K562 (cell line): ENCODE measurements at regions not wholly inside any gene's neighbourhood (a gene's known extent, or its start where the extent isn't known, plus 50 kb on each side); places are given as distances from the start of the nearest gene placed in this dataset.

Experiments
- CSDE1 ChIP-seq, 2 experiments: fragments of 450-650 bp; IDR thresholded peaks; 2 replicates each; pipeline ENCODE4 v1.6.1; 2016; ENCODE audit warnings: mild to moderate bottlenecking in 1 of 2
- E2F3 ChIP-seq: fragments of 250-450 bp; sonication (Bioruptor Pico); IDR thresholded peaks from 2 replicates; pipeline ENCODE4 v1.4.0; 2020; ENCODE audit warnings: mild to moderate bottlenecking
- ESRRA ChIP-seq: fragments of 450-650 bp; IDR thresholded peaks from 2 replicates; pipeline ENCODE4 v1.6.1; 2014; ENCODE audit warnings: low read depth, mild to moderate bottlenecking, moderate library complexity, borderline replicate concordance
- MBD2 ChIP-seq: sonication (generic); IDR thresholded peaks from 2 replicates; pipeline ENCODE4 v1.6.1; 2016; ENCODE audit warnings: low read depth, borderline replicate concordance
- MTF1 ChIP-seq: fragments of 250-450 bp; sonication (Bioruptor Pico); IDR thresholded peaks from 2 replicates; pipeline ENCODE4 v1.9.0; 2021; ENCODE audit warnings: moderate library complexity, mild to moderate bottlenecking, inconsistent platforms, borderline replicate concordance
- RAD21 ChIP-seq, 2 experiments: fragments of 250-450 bp in 1 of 2; fragments of 450-650 bp in 1 of 2; sonication (Bioruptor Pico) in 1 of 2; formaldehyde crosslinking in 1 of 2; IDR thresholded peaks in 1 of 2; conservative IDR thresholded peaks in 1 of 2; 2 replicates each; pipeline versions ENCODE4 v1.4.0 to v1.8.0; 2020 to 2022; ENCODE audit warnings: mild to moderate bottlenecking in 2 of 2, moderate library complexity in 1 of 2
- ZEB2 ChIP-seq: fragments of 450-650 bp; IDR thresholded peaks from 2 replicates; pipeline ENCODE4 v1.6.1; 2016
- ZNF324 ChIP-seq: fragments of 250-450 bp; sonication (Bioruptor Pico); IDR thresholded peaks from 2 replicates; pipeline ENCODE4 v1.4.0; 2020; ENCODE audit warnings: mild to moderate bottlenecking
- ZNF384 ChIP-seq: IDR thresholded peaks from 2 replicates; pipeline ENCODE4 v1.6.1; 2012; ENCODE audit warnings: low read depth, low read length, improper control_type of control experiment
- ZNF76 ChIP-seq: fragments of 250-450 bp; sonication (Bioruptor Pico); IDR thresholded peaks from 2 replicates; pipeline ENCODE4 v1.4.0; 2020; ENCODE audit warnings: mild to moderate bottlenecking, moderate library complexity, borderline replicate concordance
- TF ChIP-seq, protein P1 (sequence below): sonication (generic); formaldehyde crosslinking; IDR thresholded peaks from 2 replicates; pipeline ENCODE4 v1.4.0; 2020; ENCODE audit warnings: mild to moderate bottlenecking, missing genetic modification reagents
- TF ChIP-seq, protein P2 (sequence below): fragments of 450-650 bp; formaldehyde crosslinking; conservative IDR thresholded peaks from 2 replicates; pipeline ENCODE4 v1.4.0; 2022; ENCODE audit warnings: mild to moderate bottlenecking, missing genetic modification characterization
- TF ChIP-seq, protein P3 (sequence below): sonication (generic); formaldehyde crosslinking; IDR thresholded peaks from 2 replicates; pipeline ENCODE4 v1.9.0; 2022; ENCODE audit warnings: mild to moderate bottlenecking, missing genetic modification reagents
- TF ChIP-seq, protein P4 (sequence below): sonication (generic); formaldehyde crosslinking; IDR thresholded peaks from 2 replicates; pipeline ENCODE4 v1.8.1; 2022; ENCODE audit warnings: missing genetic modification reagents
- TF ChIP-seq, protein P5 (sequence below): fragments of 250-450 bp; sonication (Bioruptor Pico); IDR thresholded peaks from 2 replicates; pipeline ENCODE4 v1.4.0; 2020; ENCODE audit warnings: borderline replicate concordance
- TF ChIP-seq, protein P6 (sequence below): IDR thresholded peaks from 3 replicates; pipeline ENCODE4 v1.6.1; 2011; ENCODE audit warnings: borderline replicate concordance, mild to moderate bottlenecking, moderate library complexity; ENCODE audit not compliant: insufficient read length; ENCODE audit errors: extremely low read depth

DNA sequence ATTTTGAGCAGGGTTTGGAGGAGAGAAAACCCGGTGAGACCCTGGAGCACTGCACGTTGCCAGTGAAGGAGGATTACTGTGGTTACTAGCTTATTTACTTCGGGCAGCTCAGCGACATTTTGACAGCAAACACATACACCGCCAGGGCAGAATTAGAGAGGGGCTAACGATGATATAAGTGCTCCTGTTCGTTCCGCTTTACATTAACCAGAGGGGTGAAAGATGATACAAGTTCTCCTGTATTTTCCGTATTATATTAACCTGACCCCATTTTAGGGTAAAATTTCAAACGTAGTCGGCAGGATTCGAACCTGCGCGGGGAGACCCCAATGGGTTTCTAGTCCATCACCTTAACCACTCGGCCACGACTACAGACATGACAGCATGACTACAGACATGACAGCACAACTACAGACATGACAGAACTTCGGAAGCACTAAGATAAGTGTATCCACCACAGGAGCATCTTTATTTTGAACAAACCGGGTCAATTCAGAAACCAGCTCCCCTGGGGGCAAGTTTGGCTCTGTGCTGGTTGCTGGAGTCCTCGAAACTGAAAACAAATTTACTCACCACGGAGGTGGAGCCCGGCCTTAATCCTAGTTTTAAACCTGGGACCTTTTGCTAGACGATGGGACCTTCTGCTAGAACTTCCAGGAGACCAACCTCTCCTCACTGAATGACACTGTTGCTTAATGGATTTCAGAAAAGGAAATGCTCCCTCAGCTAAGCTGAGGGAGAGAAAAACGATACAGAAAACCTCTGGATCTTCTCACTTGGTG is 80.4 kb upstream of the ZNF184 start (continued):
- TF ChIP-seq RAD21 (CRISPR knock-in tag; conservative IDR thresholded peaks at IDR 0.05 in 1 of 2, IDR thresholded peaks at IDR 0.05 in 1 of 2) (peak; percentile 16 to 27; a peak in 1 of 4 replicates), MBD2 (no peak), ZNF324 (CRISPR knock-in tag) (0 out of 2 replicates have a peak, but pooled peaks have one; percentile 9), ZEB2 (peak; percentile 61), MTF1 (CRISPR knock-in tag) (no peak), ZNF76 (no peak), ESRRA (peak; percentile 35; the same call in 1 of the 2 replicates), CSDE1 (IDR thresholded peaks at IDR 0.05) (peak in 1 of 2 experiments; percentile 83; a peak in 2 of 4 replicates), E2F3 (CRISPR knock-in tag) (no peak), ZNF384 (peak; percentile 44; the same call in 1 of the 2 replicates)
- TF ChIP-seq, protein P1, sequence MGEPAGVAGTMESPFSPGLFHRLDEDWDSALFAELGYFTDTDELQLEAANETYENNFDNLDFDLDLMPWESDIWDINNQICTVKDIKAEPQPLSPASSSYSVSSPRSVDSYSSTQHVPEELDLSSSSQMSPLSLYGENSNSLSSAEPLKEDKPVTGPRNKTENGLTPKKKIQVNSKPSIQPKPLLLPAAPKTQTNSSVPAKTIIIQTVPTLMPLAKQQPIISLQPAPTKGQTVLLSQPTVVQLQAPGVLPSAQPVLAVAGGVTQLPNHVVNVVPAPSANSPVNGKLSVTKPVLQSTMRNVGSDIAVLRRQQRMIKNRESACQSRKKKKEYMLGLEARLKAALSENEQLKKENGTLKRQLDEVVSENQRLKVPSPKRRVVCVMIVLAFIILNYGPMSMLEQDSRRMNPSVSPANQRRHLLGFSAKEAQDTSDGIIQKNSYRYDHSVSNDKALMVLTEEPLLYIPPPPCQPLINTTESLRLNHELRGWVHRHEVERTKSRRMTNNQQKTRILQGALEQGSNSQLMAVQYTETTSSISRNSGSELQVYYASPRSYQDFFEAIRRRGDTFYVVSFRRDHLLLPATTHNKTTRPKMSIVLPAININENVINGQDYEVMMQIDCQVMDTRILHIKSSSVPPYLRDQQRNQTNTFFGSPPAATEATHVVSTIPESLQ (CRISPR knock-in tag) = no peak
- TF ChIP-seq, protein P2, sequence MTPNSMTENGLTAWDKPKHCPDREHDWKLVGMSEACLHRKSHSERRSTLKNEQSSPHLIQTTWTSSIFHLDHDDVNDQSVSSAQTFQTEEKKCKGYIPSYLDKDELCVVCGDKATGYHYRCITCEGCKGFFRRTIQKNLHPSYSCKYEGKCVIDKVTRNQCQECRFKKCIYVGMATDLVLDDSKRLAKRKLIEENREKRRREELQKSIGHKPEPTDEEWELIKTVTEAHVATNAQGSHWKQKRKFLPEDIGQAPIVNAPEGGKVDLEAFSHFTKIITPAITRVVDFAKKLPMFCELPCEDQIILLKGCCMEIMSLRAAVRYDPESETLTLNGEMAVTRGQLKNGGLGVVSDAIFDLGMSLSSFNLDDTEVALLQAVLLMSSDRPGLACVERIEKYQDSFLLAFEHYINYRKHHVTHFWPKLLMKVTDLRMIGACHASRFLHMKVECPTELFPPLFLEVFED (CRISPR knock-in tag) = peak; percentile 91
- TF ChIP-seq, protein P3, sequence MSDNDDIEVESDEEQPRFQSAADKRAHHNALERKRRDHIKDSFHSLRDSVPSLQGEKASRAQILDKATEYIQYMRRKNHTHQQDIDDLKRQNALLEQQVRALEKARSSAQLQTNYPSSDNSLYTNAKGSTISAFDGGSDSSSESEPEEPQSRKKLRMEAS (CRISPR knock-in tag) = peak; percentile 36; the same call in 1 of the 2 replicates
- TF ChIP-seq, protein P4, sequence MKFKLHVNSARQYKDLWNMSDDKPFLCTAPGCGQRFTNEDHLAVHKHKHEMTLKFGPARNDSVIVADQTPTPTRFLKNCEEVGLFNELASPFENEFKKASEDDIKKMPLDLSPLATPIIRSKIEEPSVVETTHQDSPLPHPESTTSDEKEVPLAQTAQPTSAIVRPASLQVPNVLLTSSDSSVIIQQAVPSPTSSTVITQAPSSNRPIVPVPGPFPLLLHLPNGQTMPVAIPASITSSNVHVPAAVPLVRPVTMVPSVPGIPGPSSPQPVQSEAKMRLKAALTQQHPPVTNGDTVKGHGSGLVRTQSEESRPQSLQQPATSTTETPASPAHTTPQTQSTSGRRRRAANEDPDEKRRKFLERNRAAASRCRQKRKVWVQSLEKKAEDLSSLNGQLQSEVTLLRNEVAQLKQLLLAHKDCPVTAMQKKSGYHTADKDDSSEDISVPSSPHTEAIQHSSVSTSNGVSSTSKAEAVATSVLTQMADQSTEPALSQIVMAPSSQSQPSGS (CRISPR knock-in tag) = no peak
- TF ChIP-seq, protein P5, sequence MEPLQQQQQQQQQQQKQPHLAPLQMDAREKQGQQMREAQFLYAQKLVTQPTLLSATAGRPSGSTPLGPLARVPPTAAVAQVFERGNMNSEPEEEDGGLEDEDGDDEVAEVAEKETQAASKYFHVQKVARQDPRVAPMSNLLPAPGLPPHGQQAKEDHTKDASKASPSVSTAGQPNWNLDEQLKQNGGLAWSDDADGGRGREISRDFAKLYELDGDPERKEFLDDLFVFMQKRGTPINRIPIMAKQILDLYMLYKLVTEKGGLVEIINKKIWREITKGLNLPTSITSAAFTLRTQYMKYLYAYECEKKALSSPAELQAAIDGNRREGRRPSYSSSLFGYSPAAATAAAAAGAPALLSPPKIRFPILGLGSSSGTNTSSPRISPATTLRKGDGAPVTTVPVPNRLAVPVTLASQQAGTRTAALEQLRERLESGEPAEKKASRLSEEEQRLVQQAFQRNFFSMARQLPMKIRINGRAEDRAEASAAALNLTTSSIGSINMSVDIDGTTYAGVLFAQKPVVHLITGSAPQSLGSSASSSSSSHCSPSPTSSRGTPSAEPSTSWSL = 0 out of 2 replicates have a peak, but pooled peaks have one; percentile 60
- TF ChIP-seq, protein P6, sequence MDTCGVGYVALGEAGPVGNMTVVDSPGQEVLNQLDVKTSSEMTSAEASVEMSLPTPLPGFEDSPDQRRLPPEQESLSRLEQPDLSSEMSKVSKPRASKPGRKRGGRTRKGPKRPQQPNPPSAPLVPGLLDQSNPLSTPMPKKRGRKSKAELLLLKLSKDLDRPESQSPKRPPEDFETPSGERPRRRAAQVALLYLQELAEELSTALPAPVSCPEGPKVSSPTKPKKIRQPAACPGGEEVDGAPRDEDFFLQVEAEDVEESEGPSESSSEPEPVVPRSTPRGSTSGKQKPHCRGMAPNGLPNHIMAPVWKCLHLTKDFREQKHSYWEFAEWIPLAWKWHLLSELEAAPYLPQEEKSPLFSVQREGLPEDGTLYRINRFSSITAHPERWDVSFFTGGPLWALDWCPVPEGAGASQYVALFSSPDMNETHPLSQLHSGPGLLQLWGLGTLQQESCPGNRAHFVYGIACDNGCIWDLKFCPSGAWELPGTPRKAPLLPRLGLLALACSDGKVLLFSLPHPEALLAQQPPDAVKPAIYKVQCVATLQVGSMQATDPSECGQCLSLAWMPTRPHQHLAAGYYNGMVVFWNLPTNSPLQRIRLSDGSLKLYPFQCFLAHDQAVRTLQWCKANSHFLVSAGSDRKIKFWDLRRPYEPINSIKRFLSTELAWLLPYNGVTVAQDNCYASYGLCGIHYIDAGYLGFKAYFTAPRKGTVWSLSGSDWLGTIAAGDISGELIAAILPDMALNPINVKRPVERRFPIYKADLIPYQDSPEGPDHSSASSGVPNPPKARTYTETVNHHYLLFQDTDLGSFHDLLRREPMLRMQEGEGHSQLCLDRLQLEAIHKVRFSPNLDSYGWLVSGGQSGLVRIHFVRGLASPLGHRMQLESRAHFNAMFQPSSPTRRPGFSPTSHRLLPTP = peak; percentile 99
